GM21576 (cell line): ENCODE measurements at regions not wholly inside any gene's neighbourhood (a gene's known extent, or its start where the extent isn't known, plus 50 kb on each side); places are given as distances from the start of the nearest gene placed in this dataset.

Source experiments
- ATAC-seq: cut with Tn5 transposase; IDR thresholded peaks from one replicate; pipeline ENCODE4 v1.9.1; 2021; ENCODE audit warnings: mild to moderate bottlenecking, moderate library complexity; ENCODE audit not compliant: unreplicated experiment

- no peak for ATAC-seq
Measured at GRCh38 chr9:84173961-84174360, 166.6 kb downstream of the SLC28A3 start.

GRCh38 chr9:84174486-84174885, 166.1 kb downstream of the SLC28A3 start:
- ATAC-seq, result no peak

GRCh38 chr9:84177407-84177806, 163.2 kb downstream of the SLC28A3 start:
- no peak for ATAC-seq

- ATAC-seq, result no peak
Measured at GRCh38 chr9:84179531-84179930, 161.0 kb downstream of the SLC28A3 start.

- ATAC-seq, result no peak
Measured at GRCh38 chr9:84187090-84187489, 153.5 kb downstream of the SLC28A3 start.

- no peak for ATAC-seq
Measured at GRCh38 chr9:84189904-84190303, 150.7 kb downstream of the SLC28A3 start.

- ATAC-seq, result no peak
Measured at GRCh38 chr9:84190411-84190810, 150.1 kb downstream of the SLC28A3 start.

GRCh38 chr9:84206801-84207370, 133.7 kb downstream of the SLC28A3 start:
- no peak for ATAC-seq

- ATAC-seq, result no peak
Measured at GRCh38 chr9:84207491-84207951, 133.0 kb downstream of the SLC28A3 start.

GRCh38 chr9:84212246-84212645, 128.3 kb downstream of the SLC28A3 start:
- no peak for ATAC-seq

GRCh38 chr9:84212982-84213381, 127.6 kb downstream of the SLC28A3 start:
- no peak for ATAC-seq

GRCh38 chr9:84216151-84216550, 124.4 kb downstream of the SLC28A3 start:
- no peak for ATAC-seq

GRCh38 chr9:84218322-84218721, 122.2 kb downstream of the SLC28A3 start:
- ATAC-seq, result no peak

GRCh38 chr9:84224246-84224645, 116.3 kb downstream of the SLC28A3 start:
- ATAC-seq, result no peak
